ENCODE measurements at regions not wholly inside any gene's neighbourhood (a gene's known extent, or its start where the extent isn't known, plus 50 kb on each side); places are given as distances from the start of the nearest gene placed in this dataset.

- no peak for TF ChIP-seq CTCF (conservative IDR thresholded peaks at IDR 0.05; ENCODE audit: low read depth, low read length)
- no peak overlapping the region for H3K4me3 ChIP-seq (ENCODE audit: low read depth, low read length)
- no peak for DNase-seq (ENCODE audit: low read depth)
Observed at GRCh38 chr15:60057554-60057953, 53.4 kb downstream of the FOXB1 start.

GRCh38 chr15:60059186-60059585 is 55.1 kb downstream of the FOXB1 start:
- DNase-seq (ENCODE audit: low read depth), result no peak
- no peak overlapping the region for H3K4me3 ChIP-seq (ENCODE audit: low read depth, low read length)
- TF ChIP-seq CTCF (conservative IDR thresholded peaks at IDR 0.05; ENCODE audit: low read depth, low read length), result no peak

- H3K4me3 ChIP-seq (ENCODE audit: low read depth, low read length), result no peak overlapping the region
- DNase-seq (ENCODE audit: low read depth), result no peak
- TF ChIP-seq CTCF (conservative IDR thresholded peaks at IDR 0.05; ENCODE audit: low read depth, low read length), result no peak
Observed at GRCh38 chr15:60061758-60062157, 57.6 kb downstream of the FOXB1 start.

GRCh38 chr15:60062826-60063225 is 58.7 kb downstream of the FOXB1 start:
- DNase-seq (ENCODE audit: low read depth), result no peak
- no peak overlapping the region for H3K4me3 ChIP-seq (ENCODE audit: low read depth, low read length)
- no peak for TF ChIP-seq CTCF (conservative IDR thresholded peaks at IDR 0.05; ENCODE audit: low read depth, low read length)

GRCh38 chr15:60065951-60066350 is 61.8 kb downstream of the FOXB1 start:
- no peak for DNase-seq (ENCODE audit: low read depth)
- H3K4me3 ChIP-seq (ENCODE audit: low read depth, low read length), result no peak overlapping the region
- TF ChIP-seq CTCF (conservative IDR thresholded peaks at IDR 0.05; ENCODE audit: low read depth, low read length), result no peak

GRCh38 chr15:60070838-60071493 is 66.9 kb downstream of the FOXB1 start:
- no peak overlapping the region for H3K4me3 ChIP-seq (ENCODE audit: low read depth, low read length)
- no peak for TF ChIP-seq CTCF (conservative IDR thresholded peaks at IDR 0.05; ENCODE audit: low read depth, low read length)
- no peak for DNase-seq (ENCODE audit: low read depth)

- no peak for DNase-seq (ENCODE audit: low read depth)
- no peak overlapping the region for H3K4me3 ChIP-seq (ENCODE audit: low read depth, low read length)
- no peak for TF ChIP-seq CTCF (conservative IDR thresholded peaks at IDR 0.05; ENCODE audit: low read depth, low read length)
Observed at GRCh38 chr15:60072826-60073465, 68.8 kb downstream of the FOXB1 start.
